CD8-positive, alpha-beta memory T cell (primary cell): ENCODE measurements at regions not wholly inside any gene's neighbourhood (a gene's known extent, or its start where the extent isn't known, plus 50 kb on each side); places are given as distances from the start of the nearest gene placed in this dataset.

Source experiments
- CTCF ChIA-PET: fragments of 350-600 bp; sonication (Branson Sonifier 250); formaldehyde crosslinking; loops from one replicate; lab custom pipeline; 2021; ENCODE audit warnings: antibody characterized with exemption; lab: Charles Lee
- POLR2A ChIA-PET: fragments of 350-600 bp; sonication (Branson Sonifier 250); formaldehyde crosslinking; loops from one replicate; lab custom pipeline; 2021; ENCODE audit warnings: antibody characterized with exemption; lab: Charles Lee
- DNase-seq, 5 donors: peaks; one replicate each; pipeline versions ENCODE4 v3.0.0 to v3.0.0-alpha.2; 2020 to 2022; ENCODE audit warnings: mixed read lengths in 1 of 5
- H3K27ac ChIP-seq: one replicate; pipeline ENCODE4 v1.7.0; 2013; ENCODE audit warnings: low read depth, mild to moderate bottlenecking, low read length, moderate library complexity
- H3K27me3 ChIP-seq: 2 replicates; pipeline ENCODE4 v1.7.0; 2013; ENCODE audit warnings: low read length, mild to moderate bottlenecking; ENCODE audit not compliant: insufficient read depth, poor library complexity, severe bottlenecking
- H3K36me3 ChIP-seq: 2 replicates; pipeline ENCODE4 v1.7.0; 2013; ENCODE audit warnings: mild to moderate bottlenecking, low read length, moderate library complexity; ENCODE audit not compliant: insufficient read depth
- H3K4me1 ChIP-seq: 2 replicates; pipeline ENCODE4 v1.7.0; 2013; ENCODE audit warnings: mild to moderate bottlenecking, low read length, moderate library complexity; ENCODE audit not compliant: insufficient read depth
- H3K4me3 ChIP-seq: 2 replicates; pipeline ENCODE4 v1.7.0; 2013; ENCODE audit warnings: mild to moderate bottlenecking, low read length
- H3K9me3 ChIP-seq: 2 replicates; pipeline ENCODE4 v1.7.0; 2013; ENCODE audit warnings: mild to moderate bottlenecking, low read length
- H3K27ac Mint-ChIP-seq, 8 donors: one replicate each; pipeline ENCODE4 v1.8.0; 2020 to 2021; ENCODE audit warnings: mixed read lengths in 8 of 8, mild to moderate bottlenecking in 6 of 8, inconsistent platforms in 3 of 8, moderate library complexity in 3 of 8
- H3K27me3 Mint-ChIP-seq, 2 donors: one replicate each; pipeline ENCODE4 v1.8.0; 2020 to 2021; ENCODE audit warnings: mixed read lengths in 2 of 2, mild to moderate bottlenecking in 1 of 2, moderate library complexity in 1 of 2
- H3K36me3 Mint-ChIP-seq, 3 donors: one replicate each; pipeline ENCODE4 v1.8.0; 2020 to 2021; ENCODE audit warnings: mixed read lengths in 3 of 3, inconsistent platforms in 1 of 3, mild to moderate bottlenecking in 1 of 3
- H3K4me1 Mint-ChIP-seq, 3 donors: one replicate each; pipeline ENCODE4 v1.8.0; 2020 to 2021; ENCODE audit warnings: mixed read lengths in 3 of 3, inconsistent platforms in 1 of 3, mild to moderate bottlenecking in 1 of 3
- H3K4me3 Mint-ChIP-seq, 7 donors: one replicate each; pipeline ENCODE4 v1.8.0; 2020 to 2021; ENCODE audit warnings: mixed read lengths in 7 of 7, mild to moderate bottlenecking in 6 of 7, moderate library complexity in 4 of 7, inconsistent platforms in 2 of 7
- H3K9me3 Mint-ChIP-seq, 5 donors: one replicate each; pipeline ENCODE4 v1.8.0; 2020 to 2022; ENCODE audit warnings: mixed read lengths in 5 of 5, mild to moderate bottlenecking in 3 of 5, moderate library complexity in 2 of 5, inconsistent platforms in 1 of 5

GRCh38 chr9:113788616-113789330 lies 87.3 kb upstream of the ZNF618 start:
- no peak overlapping the region for H3K27ac Mint-ChIP-seq
- H3K4me3 Mint-ChIP-seq: no peak overlapping the region
- Histone ChIP-seq H3K27ac (no peak overlapping the region), H3K4me3 (no peak overlapping the region), H3K4me1 (no peaks in the 10 kb centered on the region), H3K27me3 (no peaks in the 10 kb centered on the region), H3K36me3 (no peaks in the 10 kb centered on the region), H3K9me3 (no peaks in the 10 kb centered on the region)
- H3K9me3 Mint-ChIP-seq: peaks cover 0 to 7% (median 0%) of the 10 kb centered on the region in 5 donors
- H3K27me3 Mint-ChIP-seq: peaks cover 10 to 29% of the 10 kb centered on the region in 2 donors
- ChIA-PET CTCF (no interaction called here), POLR2A (no interaction called here)
- H3K36me3 Mint-ChIP-seq: no peaks in the 10 kb centered on the region
- H3K4me1 Mint-ChIP-seq: no peaks in the 10 kb centered on the region
- no peak for DNase-seq

DNA sequence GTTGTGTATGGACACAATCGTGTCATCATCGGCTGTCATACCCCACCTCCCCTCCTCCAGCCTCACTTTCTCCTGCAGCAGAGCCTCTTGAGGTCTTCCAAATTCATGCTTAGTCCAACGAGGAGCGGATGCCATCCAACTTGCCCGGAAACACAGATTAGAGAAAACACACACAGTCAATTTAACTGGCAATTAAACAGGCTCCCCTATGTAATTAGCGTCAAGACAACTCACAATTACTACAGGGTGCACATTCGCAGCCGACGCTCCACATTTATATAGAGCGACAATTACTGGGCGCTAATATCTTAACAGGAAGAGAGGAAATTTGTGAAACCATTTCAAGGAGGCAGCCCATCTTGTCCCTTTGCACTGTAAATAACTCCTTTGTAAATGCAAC lies 86.0 kb upstream of the ZNF618 start:
- no peak for DNase-seq
- ChIA-PET POLR2A (no interaction called here), CTCF (no interaction called here)
- Mint-ChIP-seq H3K27ac (no peak overlapping the region), H3K4me3 (no peak overlapping the region), H3K27me3 (peaks cover 10 to 23% of the 10 kb centered on the region in 2 donors), H3K9me3 (peaks cover 0 to 6% (median 0%) of the 10 kb centered on the region in 5 donors), H3K4me1 (no peaks in the 10 kb centered on the region), H3K36me3 (no peaks in the 10 kb centered on the region)
- H3K4me1 ChIP-seq: no peaks in the 10 kb centered on the region
- H3K27ac ChIP-seq: no peak overlapping the region
- no peaks in the 10 kb centered on the region for H3K9me3 ChIP-seq
- no peak overlapping the region for H3K4me3 ChIP-seq
- H3K36me3 ChIP-seq: no peaks in the 10 kb centered on the region
- no peaks in the 10 kb centered on the region for H3K27me3 ChIP-seq

GRCh38 chr9:113793558-113793957 lies 82.6 kb upstream of the ZNF618 start:
- H3K27ac Mint-ChIP-seq: no peak overlapping the region
- no peak overlapping the region for H3K27ac ChIP-seq
- H3K36me3 Mint-ChIP-seq: no peaks in the 10 kb centered on the region
- no peak overlapping the region for H3K4me3 Mint-ChIP-seq
- no peaks in the 10 kb centered on the region for H3K36me3 ChIP-seq
- no peak overlapping the region for H3K4me3 ChIP-seq
- ChIA-PET POLR2A (no interaction called here), CTCF (no interaction called here)
- H3K27me3 ChIP-seq: no peaks in the 10 kb centered on the region
- DNase-seq: no peak
- H3K9me3 ChIP-seq: no peaks in the 10 kb centered on the region
- peaks cover 0 to 6% (median 0%) of the 10 kb centered on the region in 5 donors for H3K9me3 Mint-ChIP-seq
- no peaks in the 10 kb centered on the region for H3K4me1 ChIP-seq
- H3K27me3 Mint-ChIP-seq: peaks cover 10 to 20% of the 10 kb centered on the region in 2 donors
- no peaks in the 10 kb centered on the region for H3K4me1 Mint-ChIP-seq

GRCh38 chr9:113794721-113795120 lies 81.4 kb upstream of the ZNF618 start:
- no peak for DNase-seq
- H3K27ac ChIP-seq: no peak overlapping the region
- no peaks in the 10 kb centered on the region for H3K4me1 ChIP-seq
- H3K4me1 Mint-ChIP-seq: no peaks in the 10 kb centered on the region
- peaks cover 0 to 6% (median 0%) of the 10 kb centered on the region in 5 donors for H3K9me3 Mint-ChIP-seq
- POLR2A ChIA-PET: no interaction called here
- peaks cover 10 to 16% of the 10 kb centered on the region in 2 donors for H3K27me3 Mint-ChIP-seq
- no peak overlapping the region for H3K27ac Mint-ChIP-seq
- no peaks in the 10 kb centered on the region for H3K36me3 Mint-ChIP-seq
- H3K27me3 ChIP-seq: no peaks in the 10 kb centered on the region
- no peaks in the 10 kb centered on the region for H3K9me3 ChIP-seq
- CTCF ChIA-PET: no interaction called here
- no peak overlapping the region for H3K4me3 ChIP-seq
- no peak overlapping the region for H3K4me3 Mint-ChIP-seq
- H3K36me3 ChIP-seq: no peaks in the 10 kb centered on the region

DNA sequence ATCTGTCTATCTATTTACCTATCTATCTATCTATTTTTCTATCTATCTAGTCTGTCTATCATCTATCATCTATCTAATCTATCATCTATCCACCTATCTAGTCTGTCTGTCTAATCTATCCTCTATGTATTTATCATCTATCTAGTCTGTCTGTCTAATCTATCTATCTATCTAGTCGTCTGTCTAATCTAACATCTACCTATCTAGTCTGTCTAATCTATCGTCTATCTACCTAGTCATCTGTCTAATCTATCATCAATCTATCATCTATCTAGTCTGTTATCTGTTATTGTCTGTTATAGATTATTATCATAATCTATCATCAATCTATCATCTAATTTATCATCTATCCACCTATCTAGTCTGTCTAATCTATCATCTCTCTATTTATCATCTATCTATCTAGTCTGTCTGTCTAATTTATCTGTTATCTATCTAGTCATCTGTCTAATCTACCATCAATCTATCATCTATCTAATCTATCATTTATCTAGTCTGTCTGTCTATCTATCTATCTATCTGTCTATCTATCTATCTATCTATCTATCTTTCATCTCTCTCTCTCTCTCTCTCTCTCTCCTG lies 80.2 kb upstream of the ZNF618 start:
- Mint-ChIP-seq H3K4me1 (no peaks in the 10 kb centered on the region), H3K36me3 (no peaks in the 10 kb centered on the region), H3K9me3 (peaks cover 0 to 5% (median 0%) of the 10 kb centered on the region in 5 donors), H3K4me3 (no peak overlapping the region), H3K27ac (peak overlapping the region in 1 of 8 donors; percentile 0), H3K27me3 (peaks cover 7 to 19% of the 10 kb centered on the region in 2 donors)
- H3K27me3 ChIP-seq: no peaks in the 10 kb centered on the region
- H3K27ac ChIP-seq: no peak overlapping the region
- POLR2A ChIA-PET: no interaction called here
- no peak overlapping the region for H3K4me3 ChIP-seq
- no peaks in the 10 kb centered on the region for H3K9me3 ChIP-seq
- H3K4me1 ChIP-seq: no peaks in the 10 kb centered on the region
- CTCF ChIA-PET: no interaction called here
- DNase-seq: no peak
- H3K36me3 ChIP-seq: no peaks in the 10 kb centered on the region

- no peaks in the 10 kb centered on the region for H3K4me1 ChIP-seq
- Mint-ChIP-seq H3K36me3 (no peaks in the 10 kb centered on the region), H3K9me3 (no peaks in the 10 kb centered on the region), H3K4me3 (no peak overlapping the region), H3K4me1 (no peaks in the 10 kb centered on the region), H3K27me3 (peaks cover 8 to 22% of the 10 kb centered on the region in 2 donors), H3K27ac (no peak overlapping the region)
- no peak overlapping the region for H3K4me3 ChIP-seq
- ChIA-PET CTCF (no interaction called here), POLR2A (no interaction called here)
- no peaks in the 10 kb centered on the region for H3K9me3 ChIP-seq
- no peak overlapping the region for H3K27ac ChIP-seq
- H3K27me3 ChIP-seq: no peaks in the 10 kb centered on the region
- H3K36me3 ChIP-seq: no peaks in the 10 kb centered on the region
- no peak for DNase-seq
Measured at GRCh38 chr9:113796646-113797426, 79.3 kb upstream of the ZNF618 start.

- Histone ChIP-seq H3K4me1 (no peaks in the 10 kb centered on the region), H3K27ac (no peak overlapping the region), H3K36me3 (no peaks in the 10 kb centered on the region), H3K9me3 (no peaks in the 10 kb centered on the region), H3K4me3 (no peak overlapping the region), H3K27me3 (no peaks in the 10 kb centered on the region)
- Mint-ChIP-seq H3K27me3 (peaks cover 10 to 27% of the 10 kb centered on the region in 2 donors), H3K36me3 (no peaks in the 10 kb centered on the region), H3K9me3 (no peaks in the 10 kb centered on the region), H3K4me1 (no peaks in the 10 kb centered on the region), H3K4me3 (no peak overlapping the region), H3K27ac (peak overlapping the region in 1 of 8 donors; percentile 10)
- DNase-seq: no peak
- POLR2A ChIA-PET: no interaction called here
- CTCF ChIA-PET: interaction anchor here (1.2 kb wide), 1 partner anchor 12 kb away, joined by 3 read pairs; no protein-coding TSS in a partner anchor
Measured at GRCh38 chr9:113798062-113799030, 77.8 kb upstream of the ZNF618 start.
